IMR-90 (cell line): ENCODE measurements at regions not wholly inside any gene's neighbourhood (a gene's known extent, or its start where the extent isn't known, plus 50 kb on each side); places are given as distances from the start of the nearest gene placed in this dataset.

Experiments used
- FOS ChIP-seq: fragments of 150-350 bp; IDR thresholded peaks from 2 replicates; pipeline ENCODE4 v1.6.1; 2016; ENCODE audit warnings: low read depth, low read length
- MAFK ChIP-seq: IDR thresholded peaks from 2 replicates; pipeline ENCODE4 v1.6.1; 2012; ENCODE audit warnings: low read depth, low read length, improper control_type of control experiment
- POLR2A ChIP-seq: IDR thresholded peaks from 2 replicates; pipeline ENCODE4 v1.6.1; 2012; ENCODE audit warnings: mild to moderate bottlenecking, low read depth, low read length
- RAD21 ChIP-seq: IDR thresholded peaks from 2 replicates; pipeline ENCODE4 v1.6.1; 2012; ENCODE audit warnings: low read length, improper control_type of control experiment
- SMC3 ChIP-seq: fragments of 150-350 bp; IDR thresholded peaks from 2 replicates; pipeline ENCODE4 v1.6.1; 2016; ENCODE audit warnings: low read depth, mild to moderate bottlenecking, antibody characterized with exemption, low read length, moderate library complexity
- TF ChIP-seq, protein P1 (sequence below): conservative IDR thresholded peaks from 2 replicates; pipeline ENCODE4 v1.5.1; 2012; ENCODE audit warnings: mild to moderate bottlenecking, low read depth, low read length, improper control_type of control experiment

- TF ChIP-seq, protein P1, sequence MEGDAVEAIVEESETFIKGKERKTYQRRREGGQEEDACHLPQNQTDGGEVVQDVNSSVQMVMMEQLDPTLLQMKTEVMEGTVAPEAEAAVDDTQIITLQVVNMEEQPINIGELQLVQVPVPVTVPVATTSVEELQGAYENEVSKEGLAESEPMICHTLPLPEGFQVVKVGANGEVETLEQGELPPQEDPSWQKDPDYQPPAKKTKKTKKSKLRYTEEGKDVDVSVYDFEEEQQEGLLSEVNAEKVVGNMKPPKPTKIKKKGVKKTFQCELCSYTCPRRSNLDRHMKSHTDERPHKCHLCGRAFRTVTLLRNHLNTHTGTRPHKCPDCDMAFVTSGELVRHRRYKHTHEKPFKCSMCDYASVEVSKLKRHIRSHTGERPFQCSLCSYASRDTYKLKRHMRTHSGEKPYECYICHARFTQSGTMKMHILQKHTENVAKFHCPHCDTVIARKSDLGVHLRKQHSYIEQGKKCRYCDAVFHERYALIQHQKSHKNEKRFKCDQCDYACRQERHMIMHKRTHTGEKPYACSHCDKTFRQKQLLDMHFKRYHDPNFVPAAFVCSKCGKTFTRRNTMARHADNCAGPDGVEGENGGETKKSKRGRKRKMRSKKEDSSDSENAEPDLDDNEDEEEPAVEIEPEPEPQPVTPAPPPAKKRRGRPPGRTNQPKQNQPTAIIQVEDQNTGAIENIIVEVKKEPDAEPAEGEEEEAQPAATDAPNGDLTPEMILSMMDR = no peak
- TF ChIP-seq POLR2A = no peak
- TF ChIP-seq SMC3 = no peak
- TF ChIP-seq MAFK = no peak
- no peak for TF ChIP-seq RAD21
- TF ChIP-seq FOS = no peak
Observed at GRCh38 chr12:97994746-97995484, 520.5 kb upstream of the TMPO start.
